Liver (tissue), 8 donors: ENCODE measurements at regions not wholly inside any gene's neighbourhood (a gene's known extent, or its start where the extent isn't known, plus 50 kb on each side); places are given as distances from the start of the nearest gene placed in this dataset.

ENCODE experiments used
- DNase-seq: peaks from one replicate; pipeline ENCODE4 v3.0.0-alpha.2; 2017; ENCODE audit warnings: low spot score
- H3K27ac ChIP-seq, 2 donors: one replicate each; pipeline ENCODE4 v1.7.0; 2013; ENCODE audit warnings: inconsistent platforms in 2 of 2, low read length in 2 of 2, control low read depth in 1 of 2, low read depth in 1 of 2, mild to moderate bottlenecking in 1 of 2
- H3K27me3 ChIP-seq, 4 donors: one replicate each; pipeline versions ENCODE4 v1.6.1 to v1.7.0; 2013; ENCODE audit warnings: low read length in 3 of 4, inconsistent platforms in 1 of 4, mild to moderate bottlenecking in 1 of 4, moderate library complexity in 1 of 4; ENCODE audit not compliant: control insufficient read depth in 4 of 4, insufficient read depth in 4 of 4
- H3K36me3 ChIP-seq, 4 donors: one replicate each; pipeline versions ENCODE4 v1.6.1 to v1.7.0; 2013; ENCODE audit warnings: low read length in 3 of 4, mild to moderate bottlenecking in 3 of 4, low read depth in 1 of 4, moderate library complexity in 1 of 4; ENCODE audit not compliant: control insufficient read depth in 4 of 4, insufficient read depth in 3 of 4
- H3K4me1 ChIP-seq, 4 donors: one replicate each; pipeline versions ENCODE4 v1.6.1 to v1.7.0; 2013; ENCODE audit warnings: low read length in 3 of 4, mild to moderate bottlenecking in 3 of 4, moderate library complexity in 1 of 4; ENCODE audit not compliant: control insufficient read depth in 4 of 4, insufficient read depth in 4 of 4
- H3K4me3 ChIP-seq, 3 donors: one replicate each; pipeline versions ENCODE4 v1.6.1 to v1.7.0; 2013; ENCODE audit warnings: low read length in 3 of 3, control low read depth in 1 of 3, low read depth in 1 of 3, mild to moderate bottlenecking in 1 of 3
- H3K9ac ChIP-seq, 2 donors: one replicate each; pipeline ENCODE4 v1.7.0; 2013; ENCODE audit warnings: low read length in 2 of 2, mild to moderate bottlenecking in 2 of 2, moderate library complexity in 2 of 2, control low read depth in 1 of 2, low read depth in 1 of 2
- H3K9me3 ChIP-seq, 4 donors: one replicate each; pipeline versions ENCODE4 v1.6.1 to v1.7.0; 2013; ENCODE audit warnings: low read length in 3 of 4; ENCODE audit not compliant: control insufficient read depth in 4 of 4
- ATF3 ChIP-seq: IDR thresholded peaks from 2 replicates; pipeline ENCODE4 v1.6.1; 2016; ENCODE audit warnings: antibody characterized with exemption
- CTCF ChIP-seq: fragments of 150-350 bp; IDR thresholded peaks from 2 replicates; pipeline ENCODE4 v1.5.1; 2017; ENCODE audit warnings: improper control_type of control experiment, low read depth, low read length; ENCODE audit not compliant: missing input control
- EGR1 ChIP-seq, 2 donors: IDR thresholded peaks; 2 replicates each; pipeline ENCODE4 v1.6.1; 2016 to 2018; ENCODE audit warnings: antibody characterized with exemption in 2 of 2, low read depth in 2 of 2
- FOXA1 ChIP-seq: IDR thresholded peaks from 2 replicates; pipeline ENCODE4 v1.6.1; 2016; ENCODE audit warnings: antibody characterized with exemption
- GABPA ChIP-seq, 2 donors: IDR thresholded peaks in 1 of 2; conservative IDR thresholded peaks in 1 of 2; 2 replicates each; pipeline ENCODE4 v1.6.1; 2016; ENCODE audit warnings: antibody characterized with exemption in 2 of 2, mild to moderate bottlenecking in 1 of 2, moderate library complexity in 1 of 2
- HNF4A ChIP-seq, 2 donors: conservative IDR thresholded peaks; 2 replicates each; pipeline ENCODE4 v1.6.1; 2016; ENCODE audit warnings: antibody characterized with exemption in 2 of 2, mild to moderate bottlenecking in 2 of 2
- HNF4G ChIP-seq: IDR thresholded peaks from 2 replicates; pipeline ENCODE4 v1.6.1; 2016; ENCODE audit warnings: antibody characterized with exemption
- JUND ChIP-seq, 2 donors: IDR thresholded peaks; 2 replicates each; pipeline ENCODE4 v1.6.1; 2016; ENCODE audit warnings: antibody characterized with exemption in 2 of 2
- MAX ChIP-seq: IDR thresholded peaks from 2 replicates; pipeline ENCODE4 v1.6.1; 2016; ENCODE audit warnings: antibody characterized with exemption
- NR2F2 ChIP-seq: IDR thresholded peaks from 2 replicates; pipeline ENCODE4 v1.6.1; 2016; ENCODE audit warnings: antibody characterized with exemption
- RAD21 ChIP-seq, 2 donors: IDR thresholded peaks; 2 replicates each; pipeline ENCODE4 v1.6.1; 2016; ENCODE audit warnings: antibody characterized with exemption in 2 of 2, mild to moderate bottlenecking in 2 of 2
- REST ChIP-seq: IDR thresholded peaks from 2 replicates; pipeline ENCODE4 v1.6.1; 2016; ENCODE audit warnings: antibody characterized with exemption, mild to moderate bottlenecking
- RXRA ChIP-seq, 2 donors: IDR thresholded peaks; 2 replicates each; pipeline ENCODE4 v1.6.1; 2017 to 2018; ENCODE audit warnings: antibody characterized with exemption in 2 of 2, mild to moderate bottlenecking in 1 of 2
- SP1 ChIP-seq: IDR thresholded peaks from 2 replicates; pipeline ENCODE4 v1.6.1; 2018; ENCODE audit warnings: antibody characterized with exemption, mild to moderate bottlenecking
- TAF1 ChIP-seq: conservative IDR thresholded peaks from 2 replicates; pipeline ENCODE4 v1.6.1; 2016; ENCODE audit warnings: antibody characterized with exemption, mild to moderate bottlenecking
- YY1 ChIP-seq: IDR thresholded peaks from 2 replicates; pipeline ENCODE4 v1.6.1; 2016; ENCODE audit warnings: antibody characterized with exemption, mild to moderate bottlenecking
- ZBTB33 ChIP-seq: IDR thresholded peaks from 2 replicates; pipeline ENCODE4 v1.6.1; 2016; ENCODE audit warnings: antibody characterized with exemption
- WGBS: extraction: QIAGEN DNeasy Blood & Tissue Kit; methylation state at CpG from one replicate; pipeline ENCODE4 v1.1.7; 2013; 5-methylcytosine and 5-hydroxymethylcytosine counted together
- donor health status: healthy.
- donor health status: healthy.
- donor health status: healthy.
- donor health status: healthy.
- donor health status: healthy.

- peaks cover 0 to 6% (median 2%) of the 10 kb centered on the region in 4 donors for H3K9me3 ChIP-seq
- H3K27ac ChIP-seq: no peak overlapping the region
- WGBS: 64% methylated on average over 12 of the region's 12 CpGs
- DNase-seq: no peak
- no peaks in the 10 kb centered on the region for H3K36me3 ChIP-seq
- H3K4me3 ChIP-seq: no peak overlapping the region
- peaks cover 0 to 5% (median 0%) of the 10 kb centered on the region in 4 donors for H3K27me3 ChIP-seq
- H3K9ac ChIP-seq: no peak overlapping the region
- no peaks in the 10 kb centered on the region for H3K4me1 ChIP-seq
- TF ChIP-seq FOXA1: no peak
- no peak for TF ChIP-seq RAD21 (IDR thresholded peaks at IDR 0.05)
- no peak for TF ChIP-seq HNF4G
- no peak for TF ChIP-seq HNF4A (conservative IDR thresholded peaks at IDR 0.05)
- no peak for TF ChIP-seq GABPA (IDR thresholded peaks at IDR 0.05 in 1 of 2, conservative IDR thresholded peaks at IDR 0.05 in 1 of 2)
- no peak for TF ChIP-seq CTCF
- no peak for TF ChIP-seq MAX
- no peak for TF ChIP-seq REST
- TF ChIP-seq YY1: no peak
- TF ChIP-seq ZBTB33: no peak
- TF ChIP-seq SP1: no peak
- TF ChIP-seq JUND (IDR thresholded peaks at IDR 0.05): no peak
- TF ChIP-seq TAF1: no peak
- TF ChIP-seq NR2F2: no peak
- TF ChIP-seq ATF3: no peak
- TF ChIP-seq EGR1 (IDR thresholded peaks at IDR 0.05; ENCODE audit: low read depth in 2 of 2): no peak
- TF ChIP-seq RXRA (IDR thresholded peaks at IDR 0.05): no peak
These were observed 170.6 kb upstream of the MRPS30 start for GRCh38 chr5:44637916-44638869.
